Cardiac muscle cell (in vitro differentiated cells and primary cell): ENCODE measurements at regions not wholly inside any gene's neighbourhood (a gene's known extent, or its start where the extent isn't known, plus 50 kb on each side); places are given as distances from the start of the nearest gene placed in this dataset.

Experiments
- DNase-seq, 2 donors: peaks; one replicate each; pipeline versions ENCODE4 v3.0.0 to v3.0.0-alpha.2; 2010 to 2017; ENCODE audit warnings: low read depth in 1 of 2, low spot score in 1 of 2
- H3K27ac ChIP-seq: fragments of 200-600 bp; sonication (generic); 2 replicates; pipeline ENCODE4 v1.5.1; 2016
- H3K27me3 ChIP-seq: fragments of 200-600 bp; sonication (generic); 2 replicates; pipeline ENCODE4 v1.6.0; 2016; ENCODE audit warnings: control low read depth
- H3K36me3 ChIP-seq: fragments of 200-600 bp; sonication (generic); 2 replicates; pipeline ENCODE4 v1.5.1; 2016; ENCODE audit warnings: control low read depth
- H3K4me1 ChIP-seq: fragments of 200-600 bp; sonication (generic); 2 replicates; pipeline ENCODE4 v1.8.1; 2017; ENCODE audit warnings: low read depth, mild to moderate bottlenecking, mixed run types
- H3K4me3 ChIP-seq: fragments of 200-600 bp; sonication (generic); 2 replicates; pipeline ENCODE4 v1.5.1; 2016; ENCODE audit warnings: mild to moderate bottlenecking
- H3K9me3 ChIP-seq: fragments of 200-600 bp; sonication (generic); 2 replicates; pipeline ENCODE4 v1.5.1; 2017; ENCODE audit warnings: low read depth, mild to moderate bottlenecking, control low read depth
- CTCF ChIP-seq: IDR thresholded peaks from 2 replicates; pipeline ENCODE4 v1.5.1; 2012; ENCODE audit warnings: low read depth, mild to moderate bottlenecking, low read length

GRCh38 chr11:87374038-87374807 is 336.5 kb downstream of the TMEM135 start:
- no peak overlapping the region for H3K4me3 ChIP-seq
- H3K27me3 ChIP-seq = no peaks in the 10 kb centered on the region
- no peak for TF ChIP-seq CTCF
- H3K9me3 ChIP-seq = no peaks in the 10 kb centered on the region
- DNase-seq = no peak
- no peak overlapping the region for H3K27ac ChIP-seq
- H3K4me1 ChIP-seq = no peaks in the 10 kb centered on the region
- no peaks in the 10 kb centered on the region for H3K36me3 ChIP-seq
